ENCODE measurements at regions not wholly inside any gene's neighbourhood (a gene's known extent, or its start where the extent isn't known, plus 50 kb on each side); places are given as distances from the start of the nearest gene placed in this dataset.

DNA sequence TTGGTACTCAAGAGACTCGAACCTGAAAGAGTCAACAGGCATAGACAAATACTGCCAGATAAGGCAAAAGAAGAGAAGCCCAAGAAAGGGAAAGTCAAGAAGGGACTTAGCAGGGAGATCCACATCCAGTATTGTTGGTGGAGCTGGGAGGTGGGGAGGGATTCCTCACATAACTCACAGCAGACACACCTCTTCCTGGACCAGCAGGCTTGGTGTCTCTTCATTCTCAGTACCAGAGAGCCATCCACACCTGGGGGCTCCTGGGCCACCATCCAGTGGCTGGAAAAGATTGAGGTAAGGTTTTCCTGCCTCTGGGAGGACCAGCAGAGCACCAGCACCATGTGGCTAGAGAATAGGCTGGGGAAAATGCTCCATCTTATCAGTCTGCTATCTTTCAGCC is 161.6 kb upstream of the SESN3 start:
- no peak for ATAC-seq
- TF ChIP-seq, protein P1, sequence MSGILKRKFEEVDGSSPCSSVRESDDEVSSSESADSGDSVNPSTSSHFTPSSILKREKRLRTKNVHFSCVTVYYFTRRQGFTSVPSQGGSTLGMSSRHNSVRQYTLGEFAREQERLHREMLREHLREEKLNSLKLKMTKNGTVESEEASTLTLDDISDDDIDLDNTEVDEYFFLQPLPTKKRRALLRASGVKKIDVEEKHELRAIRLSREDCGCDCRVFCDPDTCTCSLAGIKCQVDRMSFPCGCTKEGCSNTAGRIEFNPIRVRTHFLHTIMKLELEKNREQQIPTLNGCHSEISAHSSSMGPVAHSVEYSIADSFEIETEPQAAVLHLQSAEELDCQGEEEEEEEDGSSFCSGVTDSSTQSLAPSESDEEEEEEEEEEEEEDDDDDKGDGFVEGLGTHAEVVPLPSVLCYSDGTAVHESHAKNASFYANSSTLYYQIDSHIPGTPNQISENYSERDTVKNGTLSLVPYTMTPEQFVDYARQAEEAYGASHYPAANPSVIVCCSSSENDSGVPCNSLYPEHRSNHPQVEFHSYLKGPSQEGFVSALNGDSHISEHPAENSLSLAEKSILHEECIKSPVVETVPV (CRISPR knock-in tag; IDR thresholded peaks at IDR 0.05): no peak
- TF ChIP-seq, protein P2, sequence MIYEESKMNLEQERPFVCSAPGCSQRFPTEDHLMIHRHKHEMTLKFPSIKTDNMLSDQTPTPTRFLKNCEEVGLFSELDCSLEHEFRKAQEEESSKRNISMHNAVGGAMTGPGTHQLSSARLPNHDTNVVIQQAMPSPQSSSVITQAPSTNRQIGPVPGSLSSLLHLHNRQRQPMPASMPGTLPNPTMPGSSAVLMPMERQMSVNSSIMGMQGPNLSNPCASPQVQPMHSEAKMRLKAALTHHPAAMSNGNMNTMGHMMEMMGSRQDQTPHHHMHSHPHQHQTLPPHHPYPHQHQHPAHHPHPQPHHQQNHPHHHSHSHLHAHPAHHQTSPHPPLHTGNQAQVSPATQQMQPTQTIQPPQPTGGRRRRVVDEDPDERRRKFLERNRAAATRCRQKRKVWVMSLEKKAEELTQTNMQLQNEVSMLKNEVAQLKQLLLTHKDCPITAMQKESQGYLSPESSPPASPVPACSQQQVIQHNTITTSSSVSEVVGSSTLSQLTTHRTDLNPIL (CRISPR knock-in tag; IDR thresholded peaks at IDR 0.05; ENCODE audit: low read depth): no peak
- TF ChIP-seq RARB (CRISPR knock-in tag; IDR thresholded peaks at IDR 0.05) (no peak), TCF4 (CRISPR knock-in tag; IDR thresholded peaks at IDR 0.05; ENCODE audit: borderline replicate concordance) (no peak), ZC3H10 (CRISPR knock-in tag; IDR thresholded peaks at IDR 0.05) (no peak), PPARA (CRISPR knock-in tag; IDR thresholded peaks at IDR 0.05; ENCODE audit: borderline replicate concordance) (no peak), ZFP30 (CRISPR knock-in tag; IDR thresholded peaks at IDR 0.05) (no peak)

DNA sequence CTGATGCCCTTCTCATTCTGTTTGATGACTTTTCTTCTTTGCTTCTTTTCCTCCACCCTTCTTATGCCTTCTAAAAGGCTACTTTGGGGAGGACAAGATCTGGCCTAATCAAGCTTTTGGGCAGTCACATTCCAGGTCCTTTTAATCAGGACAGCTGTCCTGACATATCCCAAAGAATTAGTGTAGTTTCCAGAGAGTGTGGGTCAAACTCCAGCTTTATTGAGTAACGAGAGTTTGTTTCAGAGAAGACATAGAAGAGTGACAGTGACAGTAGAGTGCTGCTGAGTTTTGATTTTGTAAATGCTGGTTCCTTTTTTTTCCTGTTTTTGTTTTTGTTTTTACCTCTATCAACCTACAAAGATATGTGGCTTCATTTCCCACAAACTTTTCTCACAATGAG is 158.4 kb upstream of the SESN3 start:
- TF ChIP-seq, protein P3, sequence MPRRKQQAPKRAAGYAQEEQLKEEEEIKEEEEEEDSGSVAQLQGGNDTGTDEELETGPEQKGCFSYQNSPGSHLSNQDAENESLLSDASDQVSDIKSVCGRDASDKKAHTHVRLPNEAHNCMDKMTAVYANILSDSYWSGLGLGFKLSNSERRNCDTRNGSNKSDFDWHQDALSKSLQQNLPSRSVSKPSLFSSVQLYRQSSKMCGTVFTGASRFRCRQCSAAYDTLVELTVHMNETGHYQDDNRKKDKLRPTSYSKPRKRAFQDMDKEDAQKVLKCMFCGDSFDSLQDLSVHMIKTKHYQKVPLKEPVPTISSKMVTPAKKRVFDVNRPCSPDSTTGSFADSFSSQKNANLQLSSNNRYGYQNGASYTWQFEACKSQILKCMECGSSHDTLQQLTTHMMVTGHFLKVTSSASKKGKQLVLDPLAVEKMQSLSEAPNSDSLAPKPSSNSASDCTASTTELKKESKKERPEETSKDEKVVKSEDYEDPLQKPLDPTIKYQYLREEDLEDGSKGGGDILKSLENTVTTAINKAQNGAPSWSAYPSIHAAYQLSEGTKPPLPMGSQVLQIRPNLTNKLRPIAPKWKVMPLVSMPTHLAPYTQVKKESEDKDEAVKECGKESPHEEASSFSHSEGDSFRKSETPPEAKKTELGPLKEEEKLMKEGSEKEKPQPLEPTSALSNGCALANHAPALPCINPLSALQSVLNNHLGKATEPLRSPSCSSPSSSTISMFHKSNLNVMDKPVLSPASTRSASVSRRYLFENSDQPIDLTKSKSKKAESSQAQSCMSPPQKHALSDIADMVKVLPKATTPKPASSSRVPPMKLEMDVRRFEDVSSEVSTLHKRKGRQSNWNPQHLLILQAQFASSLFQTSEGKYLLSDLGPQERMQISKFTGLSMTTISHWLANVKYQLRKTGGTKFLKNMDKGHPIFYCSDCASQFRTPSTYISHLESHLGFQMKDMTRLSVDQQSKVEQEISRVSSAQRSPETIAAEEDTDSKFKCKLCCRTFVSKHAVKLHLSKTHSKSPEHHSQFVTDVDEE (CRISPR knock-in tag; IDR thresholded peaks at IDR 0.05): no peak
- TF ChIP-seq, protein P2 (CRISPR knock-in tag; IDR thresholded peaks at IDR 0.05; ENCODE audit: low read depth): no peak
- TF ChIP-seq ISL1 (CRISPR knock-in tag; IDR thresholded peaks at IDR 0.05) (no peak), ZNF565 (CRISPR knock-in tag; conservative IDR thresholded peaks at IDR 0.05; ENCODE audit: low read depth) (no peak), ZFP3 (CRISPR knock-in tag; IDR thresholded peaks at IDR 0.05) (no peak), TCF4 (CRISPR knock-in tag; IDR thresholded peaks at IDR 0.05; ENCODE audit: borderline replicate concordance) (no peak), BACH2 (CRISPR knock-in tag; IDR thresholded peaks at IDR 0.05; ENCODE audit: borderline replicate concordance) (no peak), ESRRG (CRISPR knock-in tag; IDR thresholded peaks at IDR 0.05) (no peak), GLIS3 (CRISPR knock-in tag; IDR thresholded peaks at IDR 0.05) (no peak), ZNF70 (CRISPR knock-in tag; IDR thresholded peaks at IDR 0.05) (no peak), ARNTL (CRISPR knock-in tag; IDR thresholded peaks at IDR 0.05; ENCODE audit: borderline replicate concordance, low read depth) (no peak), RARB (CRISPR knock-in tag; IDR thresholded peaks at IDR 0.05) (no peak), CSDC2 (CRISPR knock-in tag; IDR thresholded peaks at IDR 0.05) (no peak), SNAI2 (CRISPR knock-in tag; IDR thresholded peaks at IDR 0.05) (no peak), ZC3H10 (CRISPR knock-in tag; IDR thresholded peaks at IDR 0.05) (no peak), OSR1 (CRISPR knock-in tag; IDR thresholded peaks at IDR 0.05) (no peak)
- TF ChIP-seq, protein P4, sequence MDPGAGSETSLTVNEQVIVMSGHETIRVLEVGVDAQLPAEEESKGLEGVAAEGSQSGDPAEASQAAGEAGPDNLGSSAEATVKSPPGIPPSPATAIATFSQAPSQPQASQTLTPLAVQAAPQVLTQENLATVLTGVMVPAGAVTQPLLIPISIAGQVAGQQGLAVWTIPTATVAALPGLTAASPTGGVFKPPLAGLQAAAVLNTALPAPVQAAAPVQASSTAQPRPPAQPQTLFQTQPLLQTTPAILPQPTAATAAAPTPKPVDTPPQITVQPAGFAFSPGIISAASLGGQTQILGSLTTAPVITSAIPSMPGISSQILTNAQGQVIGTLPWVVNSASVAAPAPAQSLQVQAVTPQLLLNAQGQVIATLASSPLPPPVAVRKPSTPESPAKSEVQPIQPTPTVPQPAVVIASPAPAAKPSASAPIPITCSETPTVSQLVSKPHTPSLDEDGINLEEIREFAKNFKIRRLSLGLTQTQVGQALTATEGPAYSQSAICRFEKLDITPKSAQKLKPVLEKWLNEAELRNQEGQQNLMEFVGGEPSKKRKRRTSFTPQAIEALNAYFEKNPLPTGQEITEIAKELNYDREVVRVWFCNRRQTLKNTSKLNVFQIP (CRISPR knock-in tag; IDR thresholded peaks at IDR 0.05; ENCODE audit: borderline replicate concordance, low read depth): no peak
- ATAC-seq: no peak

DNA sequence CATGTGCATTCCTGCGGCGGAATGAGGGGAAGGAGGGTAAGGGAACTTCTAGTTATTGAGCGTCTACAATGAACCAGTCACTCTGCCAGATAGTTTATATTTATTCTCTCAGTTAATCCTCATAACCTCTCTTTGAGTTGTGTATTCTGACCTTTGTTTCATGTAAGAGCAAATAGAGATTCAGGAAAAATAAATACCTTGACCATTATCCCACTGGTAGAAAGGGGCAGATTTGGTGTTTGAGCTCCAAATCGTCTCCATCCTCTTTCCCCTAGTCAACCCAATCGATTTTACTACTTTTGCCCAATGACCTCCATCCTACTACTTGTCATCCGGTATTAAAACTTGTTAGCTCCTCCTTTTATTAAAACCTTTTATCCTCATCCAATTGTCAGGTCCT is 157.1 kb upstream of the SESN3 start:
- no peak for ATAC-seq
- TF ChIP-seq, protein P5, sequence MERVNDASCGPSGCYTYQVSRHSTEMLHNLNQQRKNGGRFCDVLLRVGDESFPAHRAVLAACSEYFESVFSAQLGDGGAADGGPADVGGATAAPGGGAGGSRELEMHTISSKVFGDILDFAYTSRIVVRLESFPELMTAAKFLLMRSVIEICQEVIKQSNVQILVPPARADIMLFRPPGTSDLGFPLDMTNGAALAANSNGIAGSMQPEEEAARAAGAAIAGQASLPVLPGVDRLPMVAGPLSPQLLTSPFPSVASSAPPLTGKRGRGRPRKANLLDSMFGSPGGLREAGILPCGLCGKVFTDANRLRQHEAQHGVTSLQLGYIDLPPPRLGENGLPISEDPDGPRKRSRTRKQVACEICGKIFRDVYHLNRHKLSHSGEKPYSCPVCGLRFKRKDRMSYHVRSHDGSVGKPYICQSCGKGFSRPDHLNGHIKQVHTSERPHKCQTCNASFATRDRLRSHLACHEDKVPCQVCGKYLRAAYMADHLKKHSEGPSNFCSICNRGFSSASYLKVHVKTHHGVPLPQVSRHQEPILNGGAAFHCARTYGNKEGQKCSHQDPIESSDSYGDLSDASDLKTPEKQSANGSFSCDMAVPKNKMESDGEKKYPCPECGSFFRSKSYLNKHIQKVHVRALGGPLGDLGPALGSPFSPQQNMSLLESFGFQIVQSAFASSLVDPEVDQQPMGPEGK (CRISPR knock-in tag; IDR thresholded peaks at IDR 0.05; ENCODE audit: borderline replicate concordance): no peak
- TF ChIP-seq TCF4 (CRISPR knock-in tag; IDR thresholded peaks at IDR 0.05; ENCODE audit: borderline replicate concordance) (no peak), PPARA (CRISPR knock-in tag; IDR thresholded peaks at IDR 0.05; ENCODE audit: borderline replicate concordance) (no peak), CSDC2 (CRISPR knock-in tag; IDR thresholded peaks at IDR 0.05) (no peak), ZNF8 (CRISPR knock-in tag; IDR thresholded peaks at IDR 0.05) (no peak), OSR1 (CRISPR knock-in tag; IDR thresholded peaks at IDR 0.05) (no peak), ZNF565 (CRISPR knock-in tag; conservative IDR thresholded peaks at IDR 0.05; ENCODE audit: low read depth) (no peak), RARB (CRISPR knock-in tag; IDR thresholded peaks at IDR 0.05) (no peak), ARNTL (CRISPR knock-in tag; IDR thresholded peaks at IDR 0.05; ENCODE audit: borderline replicate concordance, low read depth) (no peak)
- TF ChIP-seq, protein P2 (CRISPR knock-in tag; IDR thresholded peaks at IDR 0.05; ENCODE audit: low read depth): no peak
- TF ChIP-seq, protein P1 (CRISPR knock-in tag; IDR thresholded peaks at IDR 0.05): no peak

Data from SK-N-SH treated with all-trans-retinoic acid at 6 μM for 48 hours (cell line).